RWPE1 (cell line): ENCODE measurements at regions not wholly inside any gene's neighbourhood (a gene's known extent, or its start where the extent isn't known, plus 50 kb on each side); places are given as distances from the start of the nearest gene placed in this dataset.

Experiments
- CTCF ChIA-PET: fragments of 350-600 bp; sonication (Branson Sonifier 250); formaldehyde crosslinking; extraction: SDS; loops from one replicate; lab custom pipeline; 2021; lab: Yijun Ruan, JAX
- POLR2A ChIA-PET: fragments of 400-600 bp; formaldehyde crosslinking; extraction: SDS; loops from one replicate; lab custom pipeline; 2020; ENCODE audit warnings: antibody characterized with exemption; ENCODE audit not compliant: low non-redundant PET; lab: Yijun Ruan, JAX
- DNase-seq: peaks from one replicate; pipeline ENCODE4 v3.0.0; 2012; ENCODE audit warnings: low spot score
- H3K27ac ChIP-seq: fragments of 450-650 bp; 2 replicates; pipeline ENCODE4 v1.5.1; 2017
- CTCF ChIP-seq: fragments of 450-650 bp; conservative IDR thresholded peaks from 2 replicates; pipeline ENCODE4 v1.5.1; 2017; ENCODE audit warnings: low read depth, mild to moderate bottlenecking

- TF ChIP-seq CTCF = no peak
- DNase-seq = no peak
- POLR2A ChIA-PET = no interaction called here
- CTCF ChIA-PET = interaction anchor here (0.6 kb wide), 1 partner anchor 24 kb away, joined by 3 read pairs; no protein-coding TSS in a partner anchor
- H3K27ac ChIP-seq = no peak overlapping the region
These were observed 81.3 kb downstream of the CHST1 start for GRCh38 chr11:45583981-45584566.

GRCh38 chr11:45580399-45580798 lies 85.0 kb downstream of the CHST1 start:
- ChIA-PET POLR2A (no interaction called here), CTCF (no interaction called here)
- H3K27ac ChIP-seq = no peak overlapping the region
- no peak for TF ChIP-seq CTCF
- DNase-seq = peak; percentile 61

GRCh38 chr11:45578316-45578715 lies 87.1 kb downstream of the CHST1 start:
- TF ChIP-seq CTCF = no peak
- POLR2A ChIA-PET = no interaction called here
- no peak overlapping the region for H3K27ac ChIP-seq
- DNase-seq = no peak
- CTCF ChIA-PET = no interaction called here

GRCh38 chr11:45577752-45578151 lies 87.7 kb downstream of the CHST1 start:
- no peak for DNase-seq
- POLR2A ChIA-PET = no interaction called here
- no peak for TF ChIP-seq CTCF
- CTCF ChIA-PET = no interaction called here
- no peak overlapping the region for H3K27ac ChIP-seq

DNA sequence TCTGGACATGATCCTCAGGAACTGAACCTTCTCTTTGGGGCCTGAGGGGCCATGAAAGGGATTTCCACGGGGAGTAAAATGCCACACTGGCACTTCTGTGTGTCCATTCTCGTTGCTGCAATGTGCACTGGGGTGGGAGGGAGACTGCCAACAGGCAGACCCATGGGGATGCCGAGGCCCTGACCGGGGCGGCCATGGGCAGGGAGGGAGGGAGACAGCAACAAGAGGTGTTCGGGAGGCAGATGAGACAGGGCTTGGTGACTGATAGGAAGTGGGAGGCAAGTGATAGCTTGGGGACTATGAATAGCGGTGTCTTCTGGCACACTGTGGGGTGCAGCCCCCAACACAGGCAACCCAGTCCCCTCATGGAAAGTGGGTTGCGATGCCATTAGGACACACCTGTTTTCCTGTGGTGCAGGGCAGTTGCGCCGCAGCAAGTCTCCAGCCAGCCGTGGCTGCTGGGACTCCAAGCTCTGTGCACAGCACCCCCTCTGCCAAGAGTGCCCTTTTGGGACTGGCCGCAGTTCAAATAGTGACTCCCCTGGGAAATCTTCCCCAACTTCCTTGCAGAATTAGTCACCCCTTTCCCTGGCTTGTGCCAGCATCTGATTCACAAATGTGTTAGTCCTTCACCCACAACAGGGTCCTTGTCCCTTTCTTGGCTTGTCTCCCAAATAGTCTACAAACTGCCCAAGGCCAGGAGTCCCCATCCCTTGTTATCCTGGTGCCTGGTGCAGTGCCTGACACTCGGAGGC lies 88.8 kb downstream of the CHST1 start:
- CTCF ChIA-PET = no interaction called here
- no peak for TF ChIP-seq CTCF

GRCh38 chr11:45573728-45574127 lies 91.7 kb downstream of the CHST1 start:
- no peak for TF ChIP-seq CTCF
- CTCF ChIA-PET = interaction anchor here (0.7 kb wide), 2 partner anchors 71 to 81 kb away, joined by 3 to 4 read pairs; no protein-coding TSS in a partner anchor
- no peak overlapping the region for H3K27ac ChIP-seq
- DNase-seq = no peak
- POLR2A ChIA-PET = no interaction called here

More for the DNA sequence above, 88.8 kb downstream of the CHST1 start:
- no peak overlapping the region for H3K27ac ChIP-seq
- no peak for DNase-seq
- POLR2A ChIA-PET = no interaction called here
